ENCODE measurements at regions not wholly inside any gene's neighbourhood (a gene's known extent, or its start where the extent isn't known, plus 50 kb on each side); places are given as distances from the start of the nearest gene placed in this dataset.
"Not testable (repeated sequence)": the region's sequence is repeated elsewhere in the genome, so short reads cannot be mapped to it uniquely, and the experiment has no call there.

- H4K8ac ChIP-seq (ENCODE audit: low read depth, low read length); H2BK120ac ChIP-seq (ENCODE audit: insufficient read depth, low read length, poor library complexity); H2AK5ac ChIP-seq (ENCODE audit: low read length); H3K4me1 ChIP-seq (ENCODE audit: control insufficient read depth in 1 of 2, insufficient read depth in 2 of 2, low read length in 2 of 2); H3K79me2 ChIP-seq (ENCODE audit: control insufficient read depth, insufficient read depth, low read length, poor library complexity); DNase-seq; H3K4me2 ChIP-seq (ENCODE audit: low read length); H3K79me1 ChIP-seq (ENCODE audit: low read length); H3K9me3 ChIP-seq (ENCODE audit: insufficient read depth, low read depth, low read length); H4K12ac ChIP-seq (ENCODE audit: low read depth, low read length); H3K9ac ChIP-seq (ENCODE audit: low read length); H2AFZ ChIP-seq (ENCODE audit: insufficient read depth, low read length, poor library complexity); H3K18ac ChIP-seq (ENCODE audit: low read length); H3K27me3 ChIP-seq (ENCODE audit: insufficient read depth, low read length); H3K14ac ChIP-seq (ENCODE audit: low read length); H3K4me3 ChIP-seq (ENCODE audit: low read depth, low read length); H4K91ac ChIP-seq (ENCODE audit: low read depth, low read length); H2BK5ac ChIP-seq (ENCODE audit: low read depth, low read length, poor library complexity); H3K23ac ChIP-seq (ENCODE audit: low read length); H3K4ac ChIP-seq (ENCODE audit: low read depth, low read length); H2BK12ac ChIP-seq (ENCODE audit: low read length); H3K27ac ChIP-seq (ENCODE audit: low read depth, low read length); H3K36me3 ChIP-seq (ENCODE audit: control insufficient read depth in 1 of 2, insufficient read depth in 2 of 2, low read length in 2 of 2): not testable (repeated sequence)
- no CpG with 5 or more reads among the region's 6 CpGs for WGBS (ENCODE audit: extremely low coverage, insufficient coverage, insufficient read length)
Measured at GRCh38 chr13:52288891-52289290, 117.1 kb downstream of the THSD1 start.

- not testable (repeated sequence) for H4K12ac ChIP-seq (ENCODE audit: low read depth, low read length); H3K27me3 ChIP-seq (ENCODE audit: insufficient read depth, low read length); H3K4me2 ChIP-seq (ENCODE audit: low read length); H3K4me3 ChIP-seq (ENCODE audit: low read depth, low read length); H3K23ac ChIP-seq (ENCODE audit: low read length); H3K79me1 ChIP-seq (ENCODE audit: low read length); H3K4me1 ChIP-seq (ENCODE audit: control insufficient read depth in 1 of 2, insufficient read depth in 2 of 2, low read length in 2 of 2); H4K8ac ChIP-seq (ENCODE audit: low read depth, low read length); H2AFZ ChIP-seq (ENCODE audit: insufficient read depth, low read length, poor library complexity); H2BK120ac ChIP-seq (ENCODE audit: insufficient read depth, low read length, poor library complexity); H3K14ac ChIP-seq (ENCODE audit: low read length); H3K18ac ChIP-seq (ENCODE audit: low read length); H3K9me3 ChIP-seq (ENCODE audit: insufficient read depth, low read depth, low read length); DNase-seq; H3K36me3 ChIP-seq (ENCODE audit: control insufficient read depth in 1 of 2, insufficient read depth in 2 of 2, low read length in 2 of 2); H2AK5ac ChIP-seq (ENCODE audit: low read length); H3K9ac ChIP-seq (ENCODE audit: low read length); H2BK5ac ChIP-seq (ENCODE audit: low read depth, low read length, poor library complexity); H3K4ac ChIP-seq (ENCODE audit: low read depth, low read length); H3K79me2 ChIP-seq (ENCODE audit: control insufficient read depth, insufficient read depth, low read length, poor library complexity); H3K27ac ChIP-seq (ENCODE audit: low read depth, low read length); H2BK12ac ChIP-seq (ENCODE audit: low read length); H4K91ac ChIP-seq (ENCODE audit: low read depth, low read length)
- WGBS (ENCODE audit: extremely low coverage, insufficient coverage, insufficient read length): no CpG with 5 or more reads among the region's 2 CpGs
Measured at GRCh38 chr13:52281387-52281786, 122.0 kb upstream of the NEK3 start.

GRCh38 chr13:52279408-52279807, 120.0 kb upstream of the NEK3 start:
- not testable (repeated sequence) for H3K27me3 ChIP-seq (ENCODE audit: insufficient read depth, low read length); H3K4me2 ChIP-seq (ENCODE audit: low read length); H2BK120ac ChIP-seq (ENCODE audit: insufficient read depth, low read length, poor library complexity); H2AFZ ChIP-seq (ENCODE audit: insufficient read depth, low read length, poor library complexity); H3K23ac ChIP-seq (ENCODE audit: low read length); H3K9me3 ChIP-seq (ENCODE audit: insufficient read depth, low read depth, low read length); H3K27ac ChIP-seq (ENCODE audit: low read depth, low read length); H3K4me1 ChIP-seq (ENCODE audit: control insufficient read depth in 1 of 2, insufficient read depth in 2 of 2, low read length in 2 of 2); H3K4me3 ChIP-seq (ENCODE audit: low read depth, low read length); H3K36me3 ChIP-seq (ENCODE audit: control insufficient read depth in 1 of 2, insufficient read depth in 2 of 2, low read length in 2 of 2); H3K14ac ChIP-seq (ENCODE audit: low read length); H4K91ac ChIP-seq (ENCODE audit: low read depth, low read length); H4K12ac ChIP-seq (ENCODE audit: low read depth, low read length); H3K4ac ChIP-seq (ENCODE audit: low read depth, low read length); H2AK5ac ChIP-seq (ENCODE audit: low read length); H3K9ac ChIP-seq (ENCODE audit: low read length); H3K79me1 ChIP-seq (ENCODE audit: low read length); H4K8ac ChIP-seq (ENCODE audit: low read depth, low read length); H2BK12ac ChIP-seq (ENCODE audit: low read length); H3K79me2 ChIP-seq (ENCODE audit: control insufficient read depth, insufficient read depth, low read length, poor library complexity); H3K18ac ChIP-seq (ENCODE audit: low read length); DNase-seq; H2BK5ac ChIP-seq (ENCODE audit: low read depth, low read length, poor library complexity)
- no CpG with 5 or more reads among the region's 1 CpG for WGBS (ENCODE audit: extremely low coverage, insufficient coverage, insufficient read length)

- not testable (repeated sequence) for H3K27me3 ChIP-seq (ENCODE audit: insufficient read depth, low read length); H3K23ac ChIP-seq (ENCODE audit: low read length); DNase-seq; H3K79me1 ChIP-seq (ENCODE audit: low read length); H3K4me3 ChIP-seq (ENCODE audit: low read depth, low read length); H2BK5ac ChIP-seq (ENCODE audit: low read depth, low read length, poor library complexity); H3K14ac ChIP-seq (ENCODE audit: low read length); H2AK5ac ChIP-seq (ENCODE audit: low read length); H3K27ac ChIP-seq (ENCODE audit: low read depth, low read length); H3K36me3 ChIP-seq (ENCODE audit: control insufficient read depth in 1 of 2, insufficient read depth in 2 of 2, low read length in 2 of 2); H3K79me2 ChIP-seq (ENCODE audit: control insufficient read depth, insufficient read depth, low read length, poor library complexity); H3K18ac ChIP-seq (ENCODE audit: low read length); H3K4ac ChIP-seq (ENCODE audit: low read depth, low read length); H4K12ac ChIP-seq (ENCODE audit: low read depth, low read length); H3K4me2 ChIP-seq (ENCODE audit: low read length); H4K8ac ChIP-seq (ENCODE audit: low read depth, low read length); H4K91ac ChIP-seq (ENCODE audit: low read depth, low read length); H3K9me3 ChIP-seq (ENCODE audit: insufficient read depth, low read depth, low read length); H3K4me1 ChIP-seq (ENCODE audit: control insufficient read depth in 1 of 2, insufficient read depth in 2 of 2, low read length in 2 of 2); H2BK120ac ChIP-seq (ENCODE audit: insufficient read depth, low read length, poor library complexity); H3K9ac ChIP-seq (ENCODE audit: low read length); H2AFZ ChIP-seq (ENCODE audit: insufficient read depth, low read length, poor library complexity); H2BK12ac ChIP-seq (ENCODE audit: low read length)
- WGBS (ENCODE audit: extremely low coverage, insufficient coverage, insufficient read length): no CpG with 5 or more reads among the region's 24 CpGs
Measured at GRCh38 chr13:52254299-52254698, 94.9 kb upstream of the NEK3 start.

All from trophoblast cell (in vitro differentiated cells and primary cell).